Ammon's horn (tissue), 1 donor: ENCODE measurements at regions not wholly inside any gene's neighbourhood (a gene's known extent, or its start where the extent isn't known, plus 50 kb on each side); places are given as distances from the start of the nearest gene placed in this dataset.
"Not testable (repeated sequence)": the region's sequence is repeated elsewhere in the genome, so short reads cannot be mapped to it uniquely, and the experiment has no call there.

Source experiments
- DNase-seq: peaks from one replicate; pipeline ENCODE4 v3.0.0-alpha.2; 2016; ENCODE audit warnings: low spot score

- DNase-seq: not testable (repeated sequence)
Measured at GRCh38 chr2:111579500-111580134, 304.4 kb downstream of the ANAPC1 start.

GRCh38 chr2:111580616-111581015 is 303.4 kb downstream of the ANAPC1 start:
- not testable (repeated sequence) for DNase-seq

- not testable (repeated sequence) for DNase-seq
Measured at GRCh38 chr2:111582090-111582489, 301.9 kb downstream of the ANAPC1 start.

GRCh38 chr2:111583480-111583879 is 300.5 kb downstream of the ANAPC1 start:
- DNase-seq: not testable (repeated sequence)

GRCh38 chr2:111584540-111584939 is 299.5 kb downstream of the ANAPC1 start:
- DNase-seq: not testable (repeated sequence)

GRCh38 chr2:111584950-111585349 is 299.0 kb downstream of the ANAPC1 start:
- DNase-seq: not testable (repeated sequence)

- DNase-seq: not testable (repeated sequence)
Measured at GRCh38 chr2:111586014-111586413, 298.0 kb downstream of the ANAPC1 start.

GRCh38 chr2:111595072-111595471 is 288.9 kb downstream of the ANAPC1 start:
- DNase-seq: not testable (repeated sequence)

- DNase-seq: not testable (repeated sequence)
Measured at GRCh38 chr2:111596808-111597705, 286.9 kb downstream of the ANAPC1 start.

GRCh38 chr2:111598944-111599343 is 285.0 kb downstream of the ANAPC1 start:
- DNase-seq: not testable (repeated sequence)

GRCh38 chr2:111602259-111602658 is 281.7 kb downstream of the ANAPC1 start:
- DNase-seq: not testable (repeated sequence)

- DNase-seq: not testable (repeated sequence)
Measured at GRCh38 chr2:111605798-111606197, 278.2 kb downstream of the ANAPC1 start.

GRCh38 chr2:111606632-111607031 is 277.4 kb downstream of the ANAPC1 start:
- not testable (repeated sequence) for DNase-seq

GRCh38 chr2:111609146-111609844 is 274.7 kb downstream of the ANAPC1 start:
- not testable (repeated sequence) for DNase-seq

- DNase-seq: not testable (repeated sequence)
Measured at GRCh38 chr2:111610035-111610434, 274.0 kb downstream of the ANAPC1 start.

GRCh38 chr2:111616651-111617218 is 267.3 kb downstream of the ANAPC1 start:
- no peak for DNase-seq

- DNase-seq: peak; percentile 35
Measured at GRCh38 chr2:111617299-111618225, 266.4 kb downstream of the ANAPC1 start.

GRCh38 chr2:111618226-111618977 is 265.6 kb downstream of the ANAPC1 start:
- no peak for DNase-seq

- no peak for DNase-seq
Measured at GRCh38 chr2:111618978-111619902, 264.8 kb downstream of the ANAPC1 start.
